B cell (primary cell): ENCODE measurements at regions not wholly inside any gene's neighbourhood (a gene's known extent, or its start where the extent isn't known, plus 50 kb on each side); places are given as distances from the start of the nearest gene placed in this dataset.

ENCODE experiments used
- ATAC-seq: fragments of 200-7000 bp; cut with Tn5 transposase; one replicate; pipeline ENCODE4 v1.10.0; 2021; ENCODE audit warnings: low read depth, mild to moderate bottlenecking, moderate number of reproducible peaks, moderate library complexity
- CTCF ChIA-PET: fragments of 350-600 bp; sonication (Branson Sonifier 250); formaldehyde crosslinking; loops from one replicate; lab custom pipeline; 2021; ENCODE audit warnings: antibody characterized with exemption, inconsistent platforms; lab: Charles Lee
- POLR2A ChIA-PET: fragments of 350-600 bp; sonication (Branson Sonifier 250); formaldehyde crosslinking; loops from one replicate; lab custom pipeline; 2021; ENCODE audit warnings: antibody characterized with exemption; lab: Charles Lee
- DNase-seq: peaks from one replicate; pipeline ENCODE4 v3.0.0; 2013
- H2AFZ ChIP-seq: 2 replicates; pipeline ENCODE4 v1.6.1; 2012; ENCODE audit warnings: mild to moderate bottlenecking, low read depth, low read length; ENCODE audit not compliant: insufficient read depth, poor library complexity, severe bottlenecking
- H3K27ac ChIP-seq, 2 donors: 1 replicate in 1 of 2; 2 replicates in 1 of 2; pipeline ENCODE4 v1.5.1; 2012 to 2013; ENCODE audit warnings: low read length in 2 of 2, mild to moderate bottlenecking in 2 of 2, moderate library complexity in 1 of 2
- H3K27me3 ChIP-seq, 4 experiments: fragments of 200-600 bp in 1 of 4; sonication (generic) in 1 of 4; replicated peaks in 1 of 4; 1 replicate in 2 of 4; 2 replicates in 2 of 4; pipeline versions ENCODE4 v1.6.1 to v1.7.0; 2013 to 2016; ENCODE audit warnings: low read length in 3 of 4, mild to moderate bottlenecking in 2 of 4, mixed read lengths in 1 of 4, moderate library complexity in 1 of 4; ENCODE audit not compliant: insufficient read depth in 4 of 4, control insufficient read depth in 3 of 4; ENCODE audit errors: control extremely low read depth in 1 of 4
- H3K36me3 ChIP-seq, 2 experiments: replicated peaks in 1 of 2; 1 replicate in 1 of 2; 2 replicates in 1 of 2; pipeline versions ENCODE4 v1.6.1 to v1.7.1; 2013; ENCODE audit warnings: low read length in 1 of 2; ENCODE audit not compliant: insufficient read depth in 2 of 2, control insufficient read depth in 1 of 2; ENCODE audit errors: control extremely low read depth in 1 of 2, extremely low read depth in 1 of 2
- H3K4me1 ChIP-seq, 2 donors: fragments of 200-600 bp in 1 of 2; sonication (generic) in 1 of 2; 1 replicate in 1 of 2; 2 replicates in 1 of 2; pipeline versions ENCODE4 v1.5.1 to v1.6.1; 2013 to 2017; ENCODE audit warnings: low read length in 2 of 2; ENCODE audit not compliant: control insufficient read depth in 2 of 2, insufficient read depth in 2 of 2
- H3K4me2 ChIP-seq: replicated peaks from 2 replicates; pipeline ENCODE3; 2012; ENCODE audit warnings: mild to moderate bottlenecking, low read depth, low read length; ENCODE audit not compliant: poor library complexity, severe bottlenecking
- H3K4me3 ChIP-seq, 5 experiments: fragments of 200-600 bp in 1 of 5; sonication (generic) in 1 of 5; 1 replicate in 3 of 5; 2 replicates in 2 of 5; pipeline versions ENCODE4 v1.5.1 to v1.7.0; 2011 to 2016; ENCODE audit warnings: low read length in 4 of 5, mild to moderate bottlenecking in 4 of 5, low read depth in 2 of 5, control low read depth in 1 of 5, moderate library complexity in 1 of 5; ENCODE audit not compliant: insufficient read depth in 1 of 5; ENCODE audit errors: control extremely low read depth in 1 of 5, extremely low read depth in 1 of 5
- H3K79me2 ChIP-seq: fragments of 200-600 bp; sonication (generic); one replicate; pipeline ENCODE4 v1.6.0; 2016; ENCODE audit warnings: low read length; ENCODE audit not compliant: control insufficient read depth, insufficient read depth
- H3K9ac ChIP-seq: fragments of 200-600 bp; sonication (generic); 2 replicates; pipeline ENCODE4 v1.6.1; 2017; ENCODE audit warnings: mild to moderate bottlenecking, low read length, moderate library complexity
- H3K9me3 ChIP-seq, 3 donors: one replicate each; pipeline versions ENCODE4 v1.6.1 to v1.7.1; 2013; ENCODE audit warnings: low read length in 2 of 3; ENCODE audit not compliant: control insufficient read depth in 2 of 3, insufficient read depth in 1 of 3; ENCODE audit errors: control extremely low read depth in 1 of 3
- H4K20me1 ChIP-seq: 2 replicates; pipeline ENCODE4 v1.6.0; 2012; ENCODE audit warnings: mild to moderate bottlenecking, low read length; ENCODE audit not compliant: insufficient read depth, control insufficient read depth, poor library complexity, severe bottlenecking
- H3K27ac Mint-ChIP-seq: one replicate; pipeline ENCODE4 v1.8.0; 2021; ENCODE audit warnings: mixed read lengths
- H3K27me3 Mint-ChIP-seq: one replicate; pipeline ENCODE4 v1.8.0; 2021; ENCODE audit warnings: mixed read lengths
- H3K4me1 Mint-ChIP-seq: one replicate; pipeline ENCODE4 v1.8.0; 2021; ENCODE audit warnings: mixed read lengths
- H3K4me3 Mint-ChIP-seq: one replicate; pipeline ENCODE4 v1.8.0; 2021; ENCODE audit warnings: mixed read lengths
- H3K9me3 Mint-ChIP-seq: one replicate; pipeline ENCODE4 v1.8.0; 2022; ENCODE audit warnings: mixed read lengths; ENCODE audit not compliant: insufficient read depth
- EZH2 ChIP-seq: IDR thresholded peaks from 2 replicates; pipeline ENCODE4 v1.6.1; 2012; ENCODE audit warnings: borderline replicate concordance, low read depth, mild to moderate bottlenecking, moderate library complexity, low read length; ENCODE audit not compliant: insufficient read depth, poor library complexity, severe bottlenecking
- WGBS: methylation state at CpG from one replicate; pipeline ENCODE4 v1.1.5; 2013; ENCODE audit warnings: missing lambda C conversion rate; ENCODE audit not compliant: insufficient coverage; 5-methylcytosine and 5-hydroxymethylcytosine counted together
- intact Hi-C: fragments of 100-400 bp; cut with micrococcal nuclease; formaldehyde crosslinking; loops from one replicate; pipeline ENCODE4 v1.10.0; 2022
- TF ChIP-seq, protein P1 (sequence below): fragments of 200-600 bp; IDR thresholded peaks from one replicate; pipeline ENCODE4 v1.8.0; 2022; ENCODE audit warnings: antibody characterized with exemption, mild to moderate bottlenecking

DNA sequence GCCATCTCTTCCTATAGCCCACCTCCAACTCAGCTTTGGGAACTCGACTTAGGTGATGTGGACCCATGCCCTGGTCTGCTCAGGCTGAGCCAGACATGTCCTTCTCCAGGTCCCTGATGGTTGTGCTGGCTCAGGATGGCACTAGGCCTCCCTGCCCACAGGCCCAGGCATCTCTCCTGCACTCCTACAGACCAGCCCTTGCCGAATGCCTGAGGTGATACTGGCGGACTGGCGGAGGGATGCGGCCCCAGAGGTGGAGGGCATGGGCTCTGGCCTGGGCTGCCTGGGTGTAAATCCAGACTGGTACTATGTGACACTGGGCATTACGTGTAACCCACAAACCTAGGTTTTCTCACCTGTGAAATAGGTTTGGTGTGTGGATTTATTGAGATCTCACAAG lies 352.8 kb downstream of the SHANK2 start:
- no peak overlapping the region for H3K27ac Mint-ChIP-seq
- no peak for DNase-seq
- no peak overlapping the region for H2AFZ ChIP-seq
- no peak overlapping the region for H3K9ac ChIP-seq
- ChIA-PET CTCF (no interaction called here), POLR2A (no interaction called here)
- intact Hi-C loops: no loop called here
- no peaks in the 10 kb centered on the region for H3K79me2 ChIP-seq
- no peak for ATAC-seq
- H3K4me1 ChIP-seq: no peaks in the 10 kb centered on the region
- H3K4me3 ChIP-seq: no peak overlapping the region
- H3K4me3 Mint-ChIP-seq: no peak overlapping the region
- 95% methylated on average over 5 of the region's 6 CpGs for WGBS
- no peak overlapping the region for H3K27ac ChIP-seq
- H3K27me3 ChIP-seq: no peaks in the 10 kb centered on the region
- H3K36me3 ChIP-seq: no peaks in the 10 kb centered on the region
- no peaks in the 10 kb centered on the region for H4K20me1 ChIP-seq
- peaks cover 0 to 25% (median 3%) of the 10 kb centered on the region in 3 donors for H3K9me3 ChIP-seq
- H3K4me1 Mint-ChIP-seq: no peaks in the 10 kb centered on the region
- peaks cover under 1% of the 10 kb centered on the region for H3K27me3 Mint-ChIP-seq
- H3K9me3 Mint-ChIP-seq: peaks cover 10% of the 10 kb centered on the region
- TF ChIP-seq EZH2: no peak
- TF ChIP-seq, protein P1, sequence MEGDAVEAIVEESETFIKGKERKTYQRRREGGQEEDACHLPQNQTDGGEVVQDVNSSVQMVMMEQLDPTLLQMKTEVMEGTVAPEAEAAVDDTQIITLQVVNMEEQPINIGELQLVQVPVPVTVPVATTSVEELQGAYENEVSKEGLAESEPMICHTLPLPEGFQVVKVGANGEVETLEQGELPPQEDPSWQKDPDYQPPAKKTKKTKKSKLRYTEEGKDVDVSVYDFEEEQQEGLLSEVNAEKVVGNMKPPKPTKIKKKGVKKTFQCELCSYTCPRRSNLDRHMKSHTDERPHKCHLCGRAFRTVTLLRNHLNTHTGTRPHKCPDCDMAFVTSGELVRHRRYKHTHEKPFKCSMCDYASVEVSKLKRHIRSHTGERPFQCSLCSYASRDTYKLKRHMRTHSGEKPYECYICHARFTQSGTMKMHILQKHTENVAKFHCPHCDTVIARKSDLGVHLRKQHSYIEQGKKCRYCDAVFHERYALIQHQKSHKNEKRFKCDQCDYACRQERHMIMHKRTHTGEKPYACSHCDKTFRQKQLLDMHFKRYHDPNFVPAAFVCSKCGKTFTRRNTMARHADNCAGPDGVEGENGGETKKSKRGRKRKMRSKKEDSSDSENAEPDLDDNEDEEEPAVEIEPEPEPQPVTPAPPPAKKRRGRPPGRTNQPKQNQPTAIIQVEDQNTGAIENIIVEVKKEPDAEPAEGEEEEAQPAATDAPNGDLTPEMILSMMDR: no peak
- no peak overlapping the region for H3K4me2 ChIP-seq

DNA sequence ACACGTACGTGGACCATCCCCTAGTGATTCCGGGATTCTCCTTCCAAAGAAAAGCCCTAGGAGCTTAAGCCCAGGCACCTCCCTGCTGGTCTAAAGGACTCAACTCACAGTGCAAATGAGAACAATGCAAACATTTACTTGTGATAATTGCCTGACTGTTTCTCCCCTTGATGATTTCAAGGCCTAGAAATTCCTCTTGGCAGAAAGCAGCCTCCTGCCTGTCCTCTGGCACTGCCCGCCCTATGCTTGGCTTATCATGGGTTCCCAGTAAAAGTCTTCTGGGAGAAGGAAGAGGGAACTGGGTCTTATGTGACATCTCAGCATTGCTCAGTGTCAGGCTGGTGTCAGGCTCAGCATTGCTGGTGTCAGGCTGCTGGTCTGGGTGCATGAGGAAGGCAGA lies 351.8 kb downstream of the SHANK2 start:
- no peak for ATAC-seq
- POLR2A ChIA-PET: no interaction called here

More for the DNA sequence above, 351.8 kb downstream of the SHANK2 start:
- Histone ChIP-seq H3K4me1 (no peaks in the 10 kb centered on the region), H3K27me3 (no peaks in the 10 kb centered on the region), H3K27ac (no peak overlapping the region), H3K36me3 (no peaks in the 10 kb centered on the region), H2AFZ (no peak overlapping the region), H3K9me3 (peaks cover 0 to 27% (median 3%) of the 10 kb centered on the region in 3 donors), H4K20me1 (no peaks in the 10 kb centered on the region), H3K4me3 (no peak overlapping the region), H3K79me2 (no peaks in the 10 kb centered on the region), H3K4me2 (no peak overlapping the region), H3K9ac (no peak overlapping the region)
- peaks cover 10% of the 10 kb centered on the region for H3K9me3 Mint-ChIP-seq
- 97% methylated on average over 4 of the region's 4 CpGs for WGBS
- no peak for DNase-seq
- H3K4me3 Mint-ChIP-seq: no peak overlapping the region
- TF ChIP-seq, protein P1: no peak
- H3K4me1 Mint-ChIP-seq: no peaks in the 10 kb centered on the region
- H3K27me3 Mint-ChIP-seq: peaks cover 4% of the 10 kb centered on the region
- intact Hi-C loops: no loop called here
- H3K27ac Mint-ChIP-seq: no peak overlapping the region
- CTCF ChIA-PET: no interaction called here
